KOPT-K1 (cell line): ENCODE measurements at regions not wholly inside any gene's neighbourhood (a gene's known extent, or its start where the extent isn't known, plus 50 kb on each side); places are given as distances from the start of the nearest gene placed in this dataset.

Experiments used
- H3K27ac ChIP-seq: fragments of 200-600 bp; sonication (generic); 2 replicates; pipeline ENCODE4 v1.5.1; 2016; ENCODE audit warnings: antibody characterized with exemption, mild to moderate bottlenecking, low read depth, low read length; ENCODE audit not compliant: poor library complexity, severe bottlenecking
- H3K36me3 ChIP-seq: fragments of 200-600 bp; sonication (generic); 2 replicates; pipeline ENCODE4 v1.5.1; 2017; ENCODE audit warnings: antibody characterized with exemption, mild to moderate bottlenecking, low read length, moderate library complexity; ENCODE audit not compliant: insufficient read depth
- H3K9me3 ChIP-seq: fragments of 200-600 bp; sonication (generic); 2 replicates; pipeline ENCODE4 v1.5.1; 2017; ENCODE audit warnings: antibody characterized with exemption, low read length, mild to moderate bottlenecking; ENCODE audit not compliant: insufficient read depth, poor library complexity, severe bottlenecking

DNA sequence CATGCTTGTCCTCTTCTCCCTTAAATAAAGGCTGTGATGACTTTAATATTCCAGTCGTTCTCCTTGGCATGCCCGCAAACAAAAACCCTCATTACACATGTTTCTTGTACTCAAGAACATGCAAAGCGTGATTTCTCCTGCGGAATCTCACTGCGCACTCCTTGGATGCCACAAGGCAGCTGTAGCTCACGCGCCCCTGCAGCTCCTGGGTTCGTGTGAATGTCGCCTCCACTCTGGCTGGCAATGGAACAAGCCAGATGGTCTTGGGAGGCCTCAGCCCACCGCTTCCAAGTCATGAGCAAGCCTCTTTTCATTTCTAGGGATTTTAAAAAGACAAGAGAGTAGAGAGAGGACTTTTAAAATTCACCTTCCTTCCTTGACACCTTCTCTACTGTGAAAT, 403.8 kb downstream of the PCNX1 start:
- no peaks in the 10 kb centered on the region for H3K36me3 ChIP-seq
- H3K27ac ChIP-seq, result no peak overlapping the region
- H3K9me3 ChIP-seq, result peaks cover 4% of the 10 kb centered on the region

DNA sequence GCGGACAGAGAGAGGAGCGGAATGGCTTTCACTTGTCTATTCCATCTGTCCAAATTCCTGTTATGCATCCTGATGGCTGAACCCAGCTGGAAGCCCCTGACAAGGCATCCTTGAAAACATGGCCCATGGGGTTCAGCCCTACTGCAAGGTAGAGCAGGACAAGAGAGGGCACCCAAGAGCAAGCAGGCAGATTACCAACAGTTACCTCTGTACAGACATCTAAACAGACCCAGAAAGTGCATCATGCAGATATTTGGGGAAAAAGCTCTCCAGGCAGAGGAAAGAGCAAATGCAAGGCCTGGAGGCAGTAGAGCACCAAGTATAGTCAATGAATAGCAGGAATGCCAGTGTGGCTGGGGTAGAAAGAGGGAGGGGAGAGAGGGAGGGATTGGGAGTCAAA, 407.5 kb downstream of the PCNX1 start:
- Histone ChIP-seq H3K9me3 (peaks cover 4% of the 10 kb centered on the region), H3K36me3 (no peaks in the 10 kb centered on the region), H3K27ac (no peak overlapping the region)

DNA sequence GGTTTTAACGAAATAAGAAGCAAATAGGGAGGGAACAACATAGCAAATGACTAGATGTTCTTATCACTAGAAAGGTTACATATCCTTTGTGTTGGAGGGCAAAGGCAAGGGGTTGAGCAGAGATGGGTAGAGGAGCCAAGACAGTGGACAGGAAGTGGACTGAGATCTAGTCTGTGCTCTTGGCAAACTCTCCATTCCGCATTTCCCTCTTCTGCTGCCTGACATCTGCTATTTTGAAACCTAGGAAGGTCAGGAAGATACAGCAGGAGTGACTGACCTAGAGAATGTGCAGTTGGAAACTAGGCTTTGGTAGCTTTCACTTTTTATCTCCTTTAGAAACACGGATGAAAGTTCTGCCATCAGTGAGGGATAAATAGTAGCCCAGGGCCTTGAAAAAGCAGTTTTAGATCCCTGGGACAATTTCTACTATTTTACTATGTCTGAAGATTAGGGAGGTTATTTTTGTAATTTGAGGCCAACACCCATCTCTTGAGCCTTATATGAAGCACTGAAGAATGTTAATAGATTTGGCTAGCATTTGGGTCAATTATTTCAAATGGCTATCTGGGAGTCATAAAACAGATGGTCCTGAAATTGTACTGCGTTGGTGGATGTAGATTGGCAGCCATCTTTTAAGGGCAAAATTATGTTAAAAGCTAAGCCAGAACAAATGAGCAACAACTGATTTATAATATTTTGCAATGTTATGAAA, 410.3 kb downstream of the PCNX1 start:
- Histone ChIP-seq H3K27ac (no peak overlapping the region), H3K36me3 (no peaks in the 10 kb centered on the region), H3K9me3 (peaks cover 4% of the 10 kb centered on the region)

DNA sequence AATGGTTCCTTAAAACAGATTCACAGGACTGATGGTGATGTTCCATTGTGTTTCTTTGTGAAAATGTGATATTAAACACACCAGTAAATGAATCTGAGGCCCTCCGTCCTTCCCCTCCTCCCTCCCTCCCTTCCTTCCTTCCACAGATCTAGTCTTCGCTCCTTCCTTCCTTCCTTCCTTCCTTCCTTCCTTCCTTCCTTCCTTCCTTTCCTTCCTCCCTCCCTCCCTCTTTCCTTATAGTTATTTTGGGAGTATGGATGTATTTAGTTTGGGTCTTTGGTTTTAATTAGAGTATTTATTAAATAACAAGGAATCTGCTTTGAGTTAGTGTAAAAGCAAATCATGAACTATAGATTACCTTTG, 410.8 kb downstream of the PCNX1 start:
- Histone ChIP-seq H3K27ac (no peak overlapping the region), H3K9me3 (peaks cover 3% of the 10 kb centered on the region), H3K36me3 (no peaks in the 10 kb centered on the region)

DNA sequence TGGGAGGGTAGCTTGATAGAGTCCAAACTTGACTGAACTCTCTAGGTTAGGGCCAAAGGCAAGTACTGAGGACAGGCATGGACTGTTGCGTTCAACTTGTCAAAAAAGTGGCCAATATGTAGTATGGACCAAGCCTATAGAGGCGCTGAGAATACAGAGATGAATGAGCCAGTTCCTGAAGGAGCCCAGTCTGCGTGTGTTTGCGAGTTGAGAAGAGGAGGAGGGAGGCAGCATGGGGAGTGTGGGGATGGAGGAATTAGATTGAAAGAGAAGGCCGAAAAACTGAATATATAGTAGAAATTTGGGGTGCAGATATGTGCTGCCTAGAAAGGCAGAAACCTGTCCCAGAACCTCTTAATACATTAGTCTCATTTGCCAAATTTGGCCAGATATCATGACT, 412.4 kb downstream of the PCNX1 start:
- Histone ChIP-seq H3K36me3 (no peaks in the 10 kb centered on the region), H3K27ac (peak overlapping the region; percentile 83), H3K9me3 (no peaks in the 10 kb centered on the region)

DNA sequence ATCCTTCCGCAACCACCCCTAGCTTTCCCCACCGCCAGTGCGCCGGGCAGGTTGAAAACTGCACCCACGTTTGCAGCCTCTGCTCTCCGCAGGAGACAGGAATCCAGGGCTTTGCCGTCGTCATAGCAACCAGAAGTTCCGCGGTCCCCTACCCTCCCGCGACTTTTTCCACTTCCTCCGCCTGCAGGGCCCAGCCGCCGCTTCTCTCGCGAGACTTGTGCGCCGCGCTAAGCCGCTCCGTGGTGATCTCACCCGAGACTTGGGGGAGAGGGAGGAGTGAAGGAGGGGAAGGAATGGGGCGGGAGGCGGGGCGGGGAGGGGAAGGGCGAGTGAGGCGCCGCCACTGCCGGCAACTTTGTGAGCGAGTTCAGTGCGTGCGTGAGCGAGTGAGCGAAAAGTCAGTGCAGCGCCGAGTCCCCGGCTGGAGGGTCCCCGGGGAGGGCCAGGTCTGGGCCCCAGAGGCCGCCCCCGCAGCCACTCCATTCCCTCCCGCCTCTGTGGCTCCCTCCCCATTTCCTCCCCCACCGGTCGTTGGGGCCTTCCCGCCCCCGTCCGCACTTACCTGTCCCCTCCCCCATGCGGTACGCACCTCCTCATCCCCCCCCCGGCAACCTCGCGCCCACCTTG, 413.0 kb downstream of the PCNX1 start, which contains the start of gene SIPA1L1:
TSS of gene SIPA1L1 (plus strand) at position 370 of the 627 bp plus-strand sequence.
- Histone ChIP-seq H3K27ac (peak within 1 kb of the TSS; percentile 83), H3K9me3 (no peaks in the 10 kb centered on the region), H3K36me3 (no peaks in the 10 kb centered on the region)

DNA sequence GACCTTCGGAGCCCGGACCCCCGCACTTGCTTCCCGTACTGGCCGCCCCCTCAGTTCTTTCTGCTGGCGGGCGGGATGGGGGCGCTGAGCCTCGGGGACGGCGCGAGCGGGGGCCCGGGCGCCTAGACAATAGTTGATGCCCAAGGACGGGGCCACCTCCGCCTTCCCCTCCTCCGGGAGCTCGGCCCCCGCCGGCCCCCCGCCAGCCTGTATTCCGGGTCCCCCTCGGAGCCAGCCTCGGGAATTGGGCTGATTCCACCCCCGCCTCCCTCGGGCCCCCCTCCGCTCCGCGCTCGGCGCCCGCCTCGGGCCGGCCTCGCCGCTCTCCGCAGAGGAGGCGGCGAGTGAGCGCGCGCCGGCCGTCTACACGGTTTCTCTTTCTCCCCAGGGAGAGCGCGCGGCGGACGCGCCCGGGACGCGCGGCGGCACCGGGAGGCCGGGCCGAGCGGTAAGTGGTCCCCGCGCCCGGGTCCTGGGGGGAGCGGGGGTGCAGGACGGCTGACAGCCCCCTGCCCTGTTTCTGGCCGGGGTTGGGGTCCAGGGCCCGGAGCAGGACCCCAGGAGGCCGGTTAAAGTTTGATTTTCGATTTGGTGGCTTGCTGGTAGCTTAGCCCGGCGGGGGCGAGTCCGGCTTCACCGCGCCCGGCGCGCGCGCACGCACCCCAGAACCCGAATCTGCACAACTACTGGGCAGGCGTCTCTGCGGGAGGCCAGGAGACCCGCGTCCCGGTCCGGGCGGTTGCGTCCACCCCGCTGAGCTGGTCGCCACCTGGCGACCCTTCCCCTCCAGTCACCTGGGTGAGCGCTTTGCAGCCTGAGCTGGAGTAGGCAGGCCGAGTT, 413.7 kb downstream of the PCNX1 start:
- peak overlapping the region; percentile 83 for H3K27ac ChIP-seq

DNA sequence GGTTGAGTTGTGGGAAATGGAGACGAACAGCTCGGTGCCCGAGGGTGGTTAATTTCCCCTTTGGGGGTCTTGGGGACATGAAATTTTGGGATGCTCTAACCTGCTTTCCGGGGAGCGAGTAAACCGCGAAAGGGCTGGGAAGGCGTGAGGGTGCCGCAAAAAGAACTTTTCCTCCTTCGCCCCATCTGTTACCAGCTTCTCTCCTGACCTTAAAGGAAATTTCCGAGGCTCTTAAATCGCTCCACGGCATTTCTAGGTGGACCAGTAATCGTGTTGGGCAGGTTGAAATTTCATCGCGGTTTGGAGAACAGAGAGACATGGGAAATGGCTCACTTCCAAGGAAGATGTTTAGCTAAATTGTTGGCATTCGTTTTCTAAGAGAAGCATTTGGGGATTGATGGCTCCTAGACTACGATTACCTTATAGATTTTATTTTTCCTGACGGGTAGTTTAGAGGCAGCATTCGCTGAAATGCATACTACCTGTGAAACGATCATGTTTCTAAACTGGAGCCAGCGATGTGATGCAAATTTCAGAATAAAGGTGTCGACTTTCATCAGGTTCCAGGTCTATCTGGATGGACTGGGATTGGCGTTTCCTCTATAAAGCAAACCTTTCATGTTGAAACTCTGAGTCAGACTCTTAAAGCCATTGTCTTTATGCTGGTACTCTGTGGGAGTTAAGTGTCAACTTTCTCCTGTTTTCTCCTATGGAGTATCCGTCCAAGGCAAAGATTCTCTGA, 414.5 kb downstream of the PCNX1 start:
- Histone ChIP-seq H3K36me3 (no peaks in the 10 kb centered on the region), H3K9me3 (no peaks in the 10 kb centered on the region), H3K27ac (peak overlapping the region; percentile 83)

More for the DNA sequence above, 413.7 kb downstream of the PCNX1 start:
- Histone ChIP-seq H3K36me3 (no peaks in the 10 kb centered on the region), H3K9me3 (no peaks in the 10 kb centered on the region)

DNA sequence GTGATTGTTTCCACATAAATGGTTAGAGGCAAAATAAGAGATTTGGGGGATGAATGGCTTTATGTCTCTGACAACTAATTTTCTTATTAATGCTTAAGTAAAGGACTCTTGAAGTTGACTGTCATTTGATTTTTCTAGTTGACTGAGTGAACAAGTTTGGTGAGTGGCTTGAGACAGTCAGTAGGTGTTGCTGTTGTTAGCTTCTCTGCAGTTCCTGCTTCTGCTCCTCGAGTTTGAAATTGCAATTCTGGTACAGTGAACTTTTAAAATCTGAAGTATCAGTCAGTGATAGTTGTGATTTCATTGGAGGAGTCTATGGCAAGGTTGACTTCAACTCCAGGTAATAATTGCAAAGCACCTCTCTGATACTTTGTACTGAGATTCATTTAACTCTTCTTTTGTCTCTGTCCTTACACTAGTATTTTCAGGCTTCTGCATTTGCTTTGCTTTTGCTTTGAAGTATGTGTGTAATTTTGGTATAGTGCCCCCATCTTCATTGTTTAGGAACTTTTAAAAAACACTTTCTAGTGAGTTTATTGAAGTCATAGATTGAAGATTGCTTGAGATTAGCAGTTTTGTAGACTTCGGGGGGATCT, 415.5 kb downstream of the PCNX1 start:
- H3K9me3 ChIP-seq, result no peaks in the 10 kb centered on the region
- H3K27ac ChIP-seq, result no peak overlapping the region
- H3K36me3 ChIP-seq, result no peaks in the 10 kb centered on the region

DNA sequence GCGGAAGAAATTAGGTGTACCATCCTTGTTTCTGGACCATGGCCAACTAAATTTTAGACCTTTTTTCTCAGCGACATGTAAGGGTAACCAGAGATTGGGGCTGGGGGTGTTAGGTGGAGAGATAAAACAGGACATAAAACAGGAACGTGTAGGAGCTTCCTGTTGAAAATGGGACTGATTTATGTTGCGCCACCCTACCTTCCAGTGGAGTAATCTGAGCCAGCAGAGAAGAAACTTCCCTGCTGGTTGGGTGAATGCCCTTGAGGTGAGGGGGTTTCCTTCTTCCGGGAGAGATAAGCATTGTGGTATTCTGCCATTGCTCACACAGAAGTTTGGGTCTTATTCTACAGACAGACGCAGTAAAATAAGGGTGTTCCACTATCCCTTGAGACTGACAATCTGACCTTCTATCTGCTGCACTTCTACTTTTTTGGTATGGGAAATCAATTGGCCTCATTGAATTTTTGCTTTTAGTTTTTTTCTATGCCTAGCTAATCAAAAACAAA, 417.6 kb downstream of the PCNX1 start:
- Histone ChIP-seq H3K36me3 (no peaks in the 10 kb centered on the region), H3K27ac (no peak overlapping the region), H3K9me3 (no peaks in the 10 kb centered on the region)

DNA sequence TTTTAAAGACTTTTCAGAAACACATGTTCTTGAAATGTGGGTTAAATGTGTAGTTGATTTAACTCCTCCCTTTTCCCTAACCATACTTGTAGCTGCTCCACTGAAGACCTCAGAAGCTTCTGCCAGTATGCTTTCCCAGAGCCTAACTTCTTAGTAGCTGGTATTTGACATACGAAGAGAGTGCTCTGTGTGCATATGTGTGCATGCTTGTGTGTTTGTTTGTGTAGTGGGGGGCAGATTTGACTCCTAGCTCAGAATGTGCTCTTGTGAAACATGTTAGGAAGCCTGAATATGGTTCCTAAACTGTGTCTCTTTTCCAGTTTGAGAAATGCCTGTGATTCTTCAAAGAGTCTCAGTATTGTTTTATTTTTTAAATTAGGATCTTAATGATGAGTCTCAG, 420.4 kb downstream of the PCNX1 start:
- Histone ChIP-seq H3K36me3 (no peaks in the 10 kb centered on the region), H3K27ac (no peak overlapping the region), H3K9me3 (no peaks in the 10 kb centered on the region)

DNA sequence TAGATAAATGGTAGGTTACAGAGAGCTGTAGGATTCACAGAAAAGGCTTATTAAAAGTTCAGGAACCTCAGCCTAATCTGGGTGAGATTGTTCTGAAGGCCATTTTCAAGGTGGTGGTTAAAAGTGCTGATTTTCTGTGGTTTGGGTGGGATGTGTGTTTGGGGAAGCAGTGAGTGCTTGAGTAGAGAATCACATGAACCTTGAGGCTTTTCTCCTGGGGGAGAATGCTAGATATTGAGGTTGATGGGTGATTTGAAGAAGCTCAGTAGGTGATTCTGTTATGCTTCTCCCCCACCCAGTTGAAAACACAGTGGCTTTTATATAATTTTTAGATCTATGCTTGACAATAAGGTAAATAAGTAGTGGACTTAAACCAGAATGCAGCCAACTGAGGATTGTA, 420.9 kb downstream of the PCNX1 start:
- H3K36me3 ChIP-seq, result no peaks in the 10 kb centered on the region
- no peaks in the 10 kb centered on the region for H3K9me3 ChIP-seq
- H3K27ac ChIP-seq, result no peak overlapping the region

DNA sequence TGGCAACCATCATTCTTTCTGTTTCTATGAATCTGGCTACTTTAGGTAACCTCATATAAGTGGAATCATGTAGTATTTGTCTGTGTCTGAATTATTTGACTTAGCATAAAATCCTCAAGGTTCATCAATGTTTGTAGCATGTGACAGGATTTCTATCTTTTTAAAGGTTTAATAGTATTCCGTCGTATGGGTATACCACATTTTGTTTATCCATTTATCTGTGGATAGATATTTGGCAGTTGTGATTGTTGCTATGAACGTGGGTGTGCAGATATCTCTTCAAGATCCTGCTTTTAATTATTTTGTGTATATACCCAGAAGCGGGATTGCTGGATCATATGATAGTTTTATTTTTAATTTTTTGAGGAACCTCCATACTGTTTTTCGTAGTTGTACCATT, 421.7 kb downstream of the PCNX1 start:
- no peaks in the 10 kb centered on the region for H3K36me3 ChIP-seq
- H3K27ac ChIP-seq, result no peak overlapping the region
- no peaks in the 10 kb centered on the region for H3K9me3 ChIP-seq

DNA sequence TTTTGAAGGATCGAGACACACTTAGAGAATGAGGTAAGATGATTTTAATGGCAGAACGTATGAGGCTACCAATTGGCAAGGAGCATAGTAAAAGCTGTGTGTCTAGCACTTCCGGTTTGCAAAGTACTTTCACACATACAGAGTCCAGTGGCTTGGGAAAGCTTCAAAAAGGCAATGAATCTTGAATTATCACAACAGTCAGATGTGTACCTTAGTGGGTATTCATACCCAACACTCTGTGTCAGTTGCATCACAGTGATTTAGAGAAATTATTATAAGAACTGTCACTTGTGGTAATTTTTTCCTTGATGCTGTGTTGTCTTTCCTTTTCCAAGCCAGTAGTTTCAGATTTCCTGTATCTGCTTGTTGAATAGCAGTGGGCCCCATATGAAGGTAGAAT, 424.1 kb downstream of the PCNX1 start:
- Histone ChIP-seq H3K9me3 (no peaks in the 10 kb centered on the region), H3K27ac (no peak overlapping the region), H3K36me3 (no peaks in the 10 kb centered on the region)
